ENCODE measurements at regions not wholly inside any gene's neighbourhood (a gene's known extent, or its start where the extent isn't known, plus 50 kb on each side); places are given as distances from the start of the nearest gene placed in this dataset.

- intact Hi-C loops (cut with micrococcal nuclease) = no loop called here
- Mint-ChIP-seq H3K27me3 (peaks cover 15% of the 10 kb centered on the region), H3K9me3 (no peaks in the 10 kb centered on the region), H3K36me3 (ENCODE audit: low read depth) (no peaks in the 10 kb centered on the region), H3K4me3 (no peak overlapping the region), H3K27ac (no peak overlapping the region), H3K4me1 (no peaks in the 10 kb centered on the region)
- no peak for DNase-seq
Measured at GRCh38 chr5:176711883-176712282, 64.6 kb downstream of the TSPAN17 start.

GRCh38 chr5:176712546-176713304 lies 65.4 kb downstream of the TSPAN17 start:
- intact Hi-C loops (cut with micrococcal nuclease) = no loop called here
- Mint-ChIP-seq H3K9me3 (no peaks in the 10 kb centered on the region), H3K27ac (no peak overlapping the region), H3K27me3 (peaks cover 17% of the 10 kb centered on the region), H3K36me3 (ENCODE audit: low read depth) (no peaks in the 10 kb centered on the region), H3K4me1 (no peaks in the 10 kb centered on the region), H3K4me3 (no peak overlapping the region)
- DNase-seq = no peak

DNA sequence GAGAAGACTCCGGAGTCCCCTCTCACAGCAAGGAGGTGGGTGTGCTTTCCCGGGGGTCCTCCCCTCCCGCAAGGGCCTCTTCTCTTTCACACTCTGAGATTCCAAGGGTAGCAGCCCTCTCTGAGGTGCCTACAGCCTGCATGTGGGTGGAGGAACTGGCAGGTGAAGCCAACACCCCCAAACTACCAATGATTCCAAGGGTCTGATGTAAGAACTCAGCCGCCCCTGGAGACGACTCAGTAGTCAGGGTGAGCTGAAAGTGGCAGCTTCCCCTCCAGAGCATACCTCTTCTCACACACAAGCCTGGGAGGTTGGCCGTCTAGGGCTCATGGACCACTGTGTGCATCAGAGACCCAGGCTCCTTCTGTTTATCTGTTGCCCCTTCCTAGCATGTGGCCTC lies 66.1 kb downstream of the TSPAN17 start:
- no peak for DNase-seq
- H3K27ac Mint-ChIP-seq = no peak overlapping the region
- peaks cover 18% of the 10 kb centered on the region for H3K27me3 Mint-ChIP-seq
- intact Hi-C loops (cut with micrococcal nuclease) = no loop called here
- no peaks in the 10 kb centered on the region for H3K4me1 Mint-ChIP-seq
- H3K36me3 Mint-ChIP-seq (ENCODE audit: low read depth) = no peaks in the 10 kb centered on the region
- H3K4me3 Mint-ChIP-seq = no peak overlapping the region
- H3K9me3 Mint-ChIP-seq = no peaks in the 10 kb centered on the region

GRCh38 chr5:176714067-176714466 lies 66.8 kb downstream of the TSPAN17 start:
- Mint-ChIP-seq H3K9me3 (no peaks in the 10 kb centered on the region), H3K27me3 (peaks cover 19% of the 10 kb centered on the region), H3K27ac (no peak overlapping the region), H3K4me3 (no peak overlapping the region), H3K36me3 (ENCODE audit: low read depth) (no peaks in the 10 kb centered on the region), H3K4me1 (no peaks in the 10 kb centered on the region)
- intact Hi-C loops (cut with micrococcal nuclease) = no loop called here
- DNase-seq = no peak

DNA sequence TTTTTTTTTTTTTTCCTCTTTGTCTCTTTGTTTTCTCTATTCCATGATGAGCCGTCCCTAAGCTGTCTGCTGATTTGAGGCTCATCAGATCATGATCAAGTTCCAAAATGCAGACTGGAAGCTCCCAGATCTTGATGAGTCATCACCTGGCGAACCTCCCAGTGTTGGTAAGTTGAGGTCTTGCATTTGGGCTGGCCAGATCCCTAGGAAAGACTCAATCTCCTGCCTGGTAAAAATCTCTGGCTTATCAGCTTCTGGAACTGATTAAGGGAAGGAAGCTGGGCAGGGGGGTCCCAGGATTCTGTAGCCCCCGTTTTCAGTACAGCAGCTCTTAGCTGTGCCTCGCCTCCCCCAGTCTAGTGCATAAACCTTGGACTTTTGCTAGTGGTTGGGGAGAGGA lies 69.0 kb downstream of the TSPAN17 start:
- Mint-ChIP-seq H3K36me3 (ENCODE audit: low read depth) (no peaks in the 10 kb centered on the region), H3K27me3 (peaks cover 23% of the 10 kb centered on the region), H3K4me1 (no peaks in the 10 kb centered on the region), H3K9me3 (no peaks in the 10 kb centered on the region), H3K4me3 (no peak overlapping the region), H3K27ac (no peak overlapping the region)
- intact Hi-C loops (cut with micrococcal nuclease) = no loop called here
- no peak for DNase-seq

DNA sequence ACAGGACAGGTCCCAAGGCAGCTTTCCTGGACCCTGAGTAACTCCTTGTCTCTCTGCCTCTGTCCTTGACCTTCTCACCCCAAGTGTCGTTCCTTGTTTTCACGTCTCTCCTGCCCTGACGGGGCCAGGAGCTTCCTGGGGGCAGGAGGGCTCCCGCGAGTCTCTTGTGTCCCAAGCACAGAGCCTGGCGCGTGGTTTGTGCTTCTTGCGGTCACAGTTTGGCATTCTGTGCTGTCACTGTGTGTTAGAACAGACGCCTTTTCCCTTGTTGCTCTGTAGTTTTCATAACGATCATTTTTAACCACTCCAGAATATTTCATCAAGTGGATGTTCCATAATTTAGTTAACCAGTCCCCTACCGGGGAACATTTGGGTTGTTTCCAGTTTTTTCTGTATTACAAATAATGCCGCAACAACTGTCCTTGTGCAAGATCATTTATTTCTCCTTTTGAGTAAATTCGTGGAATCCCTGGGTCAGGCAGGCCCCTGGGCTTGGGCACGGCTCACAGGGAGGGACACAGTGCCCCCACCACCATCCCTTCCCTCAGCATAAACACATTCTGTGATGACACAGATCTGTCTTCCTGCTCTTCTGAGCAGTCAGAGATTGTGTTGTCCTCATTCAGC lies 71.9 kb downstream of the TSPAN17 start:
- Mint-ChIP-seq H3K4me3 (no peak overlapping the region), H3K4me1 (peaks cover 3% of the 10 kb centered on the region), H3K27ac (no peak overlapping the region), H3K27me3 (peaks cover 24% of the 10 kb centered on the region), H3K36me3 (ENCODE audit: low read depth) (no peaks in the 10 kb centered on the region), H3K9me3 (no peaks in the 10 kb centered on the region)
- intact Hi-C loops (cut with micrococcal nuclease) = no loop called here
- no peak for DNase-seq

- H3K27ac Mint-ChIP-seq = no peak overlapping the region
- H3K4me1 Mint-ChIP-seq = peaks cover 3% of the 10 kb centered on the region
- DNase-seq = no peak
- intact Hi-C loops (cut with micrococcal nuclease) = no loop called here
- H3K9me3 Mint-ChIP-seq = no peaks in the 10 kb centered on the region
- H3K36me3 Mint-ChIP-seq (ENCODE audit: low read depth) = no peaks in the 10 kb centered on the region
- H3K27me3 Mint-ChIP-seq = peaks cover 33% of the 10 kb centered on the region
- no peak overlapping the region for H3K4me3 Mint-ChIP-seq
Measured at GRCh38 chr5:176721509-176721908, 74.2 kb downstream of the TSPAN17 start.

GRCh38 chr5:176722757-176723156 lies 75.5 kb downstream of the TSPAN17 start:
- intact Hi-C loops (cut with micrococcal nuclease) = no loop called here
- Mint-ChIP-seq H3K4me3 (no peak overlapping the region), H3K27ac (no peak overlapping the region), H3K36me3 (ENCODE audit: low read depth) (no peaks in the 10 kb centered on the region), H3K4me1 (peaks cover 3% of the 10 kb centered on the region), H3K9me3 (no peaks in the 10 kb centered on the region), H3K27me3 (peaks cover 32% of the 10 kb centered on the region)
- DNase-seq = no peak

DNA sequence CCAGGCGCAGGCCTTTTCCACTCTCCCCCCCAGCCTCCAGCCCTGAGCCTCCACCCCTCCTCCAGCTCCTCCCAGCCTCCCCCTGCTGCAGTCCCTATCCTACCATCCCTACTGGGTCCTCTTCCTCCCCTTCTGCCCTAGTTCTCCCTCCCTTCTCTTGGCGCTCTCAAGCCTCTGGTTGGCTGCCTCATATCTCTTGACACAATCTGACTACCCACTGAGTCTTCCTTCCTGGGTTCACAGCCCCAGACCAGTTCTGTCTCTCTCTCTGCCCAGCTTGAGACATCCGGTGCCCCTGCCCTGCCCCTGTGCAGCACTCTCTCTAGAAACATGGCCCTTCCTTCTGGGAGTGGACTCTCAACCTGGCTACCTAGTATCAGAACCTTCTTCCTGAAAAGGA lies 76.2 kb downstream of the TSPAN17 start:
- Mint-ChIP-seq H3K27ac (no peak overlapping the region), H3K9me3 (no peaks in the 10 kb centered on the region), H3K27me3 (peaks cover 30% of the 10 kb centered on the region), H3K4me3 (no peak overlapping the region), H3K4me1 (peaks cover 3% of the 10 kb centered on the region), H3K36me3 (ENCODE audit: low read depth) (no peaks in the 10 kb centered on the region)
- no peak for DNase-seq
- intact Hi-C loops (cut with micrococcal nuclease) = no loop called here

GRCh38 chr5:176724472-176724871 lies 77.2 kb downstream of the TSPAN17 start:
- H3K4me1 Mint-ChIP-seq = peaks cover 3% of the 10 kb centered on the region
- DNase-seq = no peak
- H3K27ac Mint-ChIP-seq = no peak overlapping the region
- no peaks in the 10 kb centered on the region for H3K36me3 Mint-ChIP-seq (ENCODE audit: low read depth)
- no peak overlapping the region for H3K4me3 Mint-ChIP-seq
- intact Hi-C loops (cut with micrococcal nuclease) = no loop called here
- H3K27me3 Mint-ChIP-seq = peaks cover 25% of the 10 kb centered on the region
- no peaks in the 10 kb centered on the region for H3K9me3 Mint-ChIP-seq

DNA sequence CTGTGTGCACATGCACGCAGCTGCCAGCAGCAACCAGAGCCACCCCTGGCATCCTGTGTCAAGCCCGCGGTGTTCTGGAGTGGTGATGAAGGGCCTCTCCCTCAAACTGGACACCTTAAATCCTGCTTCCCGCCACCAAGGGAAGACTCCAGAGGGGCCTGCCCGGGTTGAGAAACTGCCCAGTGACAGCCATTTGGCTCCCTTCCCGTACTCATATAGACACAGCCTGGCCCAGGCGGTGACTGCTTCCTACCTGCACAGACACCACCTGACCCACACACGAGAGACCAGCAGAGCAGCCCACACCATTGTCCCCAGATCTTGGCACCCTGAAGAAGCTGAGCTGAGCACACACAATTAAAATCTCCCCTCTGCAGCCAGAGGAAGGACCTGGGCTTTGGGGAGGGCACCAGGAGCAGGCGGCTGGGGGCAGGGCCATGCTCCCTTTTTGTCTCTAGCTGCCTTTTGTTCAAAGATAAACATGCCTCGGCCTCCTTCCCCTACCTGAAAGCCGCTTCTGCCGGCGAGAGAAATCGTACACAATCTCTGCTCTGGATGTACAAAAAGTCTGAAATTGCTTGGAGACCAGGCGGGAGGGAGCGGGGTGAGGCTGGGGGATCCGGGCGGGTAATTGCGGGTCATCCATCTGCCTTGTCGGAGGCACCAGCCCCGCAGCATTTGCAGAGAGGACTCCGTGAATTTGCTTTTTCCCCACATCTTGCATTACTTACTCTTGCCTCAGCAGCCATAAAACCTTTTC lies 78.4 kb downstream of the TSPAN17 start:
- H3K9me3 Mint-ChIP-seq = no peaks in the 10 kb centered on the region
- peaks cover 3% of the 10 kb centered on the region for H3K4me1 Mint-ChIP-seq
- DNase-seq = no peak
- no peak overlapping the region for H3K27ac Mint-ChIP-seq
- peaks cover 27% of the 10 kb centered on the region for H3K27me3 Mint-ChIP-seq
- no peaks in the 10 kb centered on the region for H3K36me3 Mint-ChIP-seq (ENCODE audit: low read depth)
- intact Hi-C loops (cut with micrococcal nuclease) = no loop called here
- H3K4me3 Mint-ChIP-seq = no peak overlapping the region

DNA sequence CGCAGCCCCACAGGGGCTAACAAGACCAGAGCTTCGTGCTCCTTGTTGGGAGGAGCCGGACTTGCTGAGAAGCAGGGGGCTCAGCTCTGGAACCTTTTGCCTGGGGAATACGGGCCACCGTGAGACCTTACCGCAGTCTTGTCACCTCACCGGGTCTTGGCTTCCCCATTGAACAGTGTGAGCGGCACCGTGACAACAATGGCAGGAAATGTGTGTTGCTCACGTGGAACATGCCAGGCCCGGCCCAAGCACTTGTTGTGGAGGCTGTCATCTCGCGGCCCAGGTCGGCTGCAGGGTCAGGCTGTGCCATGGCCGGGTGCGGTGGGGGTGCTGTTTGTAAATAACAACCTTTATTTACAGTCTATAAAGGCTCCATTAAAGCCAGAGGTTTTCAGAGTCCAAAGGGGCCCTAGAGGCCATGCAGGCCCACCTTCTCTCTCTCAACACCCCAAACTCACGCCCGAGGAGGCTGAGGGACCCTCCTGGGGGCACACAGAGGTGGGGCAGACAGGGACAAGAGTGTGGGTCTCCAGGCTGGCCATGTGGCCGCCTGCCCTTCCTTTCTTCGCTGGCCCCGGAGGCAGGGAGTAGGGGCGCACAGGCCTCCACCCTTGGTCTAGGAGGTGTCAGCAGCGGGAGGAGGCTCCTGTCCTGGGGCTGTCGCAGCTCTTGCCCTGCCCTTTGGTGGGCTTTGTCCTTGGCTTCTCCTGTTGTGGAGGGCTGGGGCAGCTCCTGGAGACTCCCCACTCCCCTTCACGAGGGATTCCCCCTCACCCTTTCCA lies 79.7 kb downstream of the TSPAN17 start:
- peaks cover 27% of the 10 kb centered on the region for H3K27me3 Mint-ChIP-seq
- no peak overlapping the region for H3K4me3 Mint-ChIP-seq

DNA sequence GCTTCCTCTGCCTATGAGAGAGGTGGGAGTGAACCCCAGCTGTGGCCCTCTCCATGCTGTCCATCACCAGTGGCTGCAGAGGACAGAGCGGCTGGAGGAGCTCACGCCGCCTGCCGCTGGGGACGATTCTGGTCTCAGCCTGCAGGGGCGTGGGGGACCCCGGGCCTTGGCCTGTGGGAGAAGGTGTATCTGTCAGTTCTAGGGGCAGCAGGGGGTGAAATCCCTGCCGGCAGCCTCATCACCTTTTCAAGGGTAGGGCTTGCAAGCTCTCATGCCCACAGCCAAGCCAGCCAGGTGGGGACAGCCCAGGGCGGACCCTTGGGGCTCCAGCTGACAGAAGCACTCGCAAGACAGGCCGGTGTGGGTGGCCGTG lies 80.2 kb downstream of the TSPAN17 start:
- Mint-ChIP-seq H3K9me3 (no peaks in the 10 kb centered on the region), H3K27ac (no peak overlapping the region), H3K4me1 (peaks cover 3% of the 10 kb centered on the region), H3K27me3 (peaks cover 28% of the 10 kb centered on the region), H3K36me3 (ENCODE audit: low read depth) (no peaks in the 10 kb centered on the region), H3K4me3 (no peak overlapping the region)
- DNase-seq = no peak
- intact Hi-C loops (cut with micrococcal nuclease) = no loop called here

More for the DNA sequence above, 79.7 kb downstream of the TSPAN17 start:
- peaks cover 3% of the 10 kb centered on the region for H3K4me1 Mint-ChIP-seq
- no peaks in the 10 kb centered on the region for H3K9me3 Mint-ChIP-seq
- intact Hi-C loops (cut with micrococcal nuclease) = no loop called here
- no peak for DNase-seq
- no peaks in the 10 kb centered on the region for H3K36me3 Mint-ChIP-seq (ENCODE audit: low read depth)
- no peak overlapping the region for H3K27ac Mint-ChIP-seq

All from activated CD4-positive, alpha-beta T cell treated with anti-CD3 and anti-CD28 coated beads, Interleukin-2, amount 10 ng/mL, durations not matched to agents 24 days and 14 days (primary cell).